ENCODE measurements at regions not wholly inside any gene's neighbourhood (a gene's known extent, or its start where the extent isn't known, plus 50 kb on each side); places are given as distances from the start of the nearest gene placed in this dataset.

GRCh38 chr12:60191676-60192359 is 596.0 kb downstream of the SLC16A7 start:
- TF ChIP-seq CTCF (IDR thresholded peaks at IDR 0.05), result no peak
- TF ChIP-seq POLR2A (IDR thresholded peaks at IDR 0.05), result no peak
